D721Med (cell line): ENCODE measurements at regions not wholly inside any gene's neighbourhood (a gene's known extent, or its start where the extent isn't known, plus 50 kb on each side); places are given as distances from the start of the nearest gene placed in this dataset.

Experiments used
- DNase-seq: peaks from one replicate; pipeline ENCODE4 v3.0.0; 2011; ENCODE audit warnings: low spot score; ENCODE audit not compliant: insufficient read length
- FAIRE-seq: peaks from 2 replicates; lab custom pipeline; 2011; peaks lifted over from hg19 to GRCh38; lab: Jason Lieb, UNC
- TF ChIP-seq, protein P1 (sequence below): IDR thresholded peaks from 2 replicates; pipeline ENCODE4 v1.5.1; 2012; ENCODE audit warnings: mild to moderate bottlenecking, control low read depth; ENCODE audit not compliant: insufficient read depth; ENCODE audit errors: missing control alignments

DNA sequence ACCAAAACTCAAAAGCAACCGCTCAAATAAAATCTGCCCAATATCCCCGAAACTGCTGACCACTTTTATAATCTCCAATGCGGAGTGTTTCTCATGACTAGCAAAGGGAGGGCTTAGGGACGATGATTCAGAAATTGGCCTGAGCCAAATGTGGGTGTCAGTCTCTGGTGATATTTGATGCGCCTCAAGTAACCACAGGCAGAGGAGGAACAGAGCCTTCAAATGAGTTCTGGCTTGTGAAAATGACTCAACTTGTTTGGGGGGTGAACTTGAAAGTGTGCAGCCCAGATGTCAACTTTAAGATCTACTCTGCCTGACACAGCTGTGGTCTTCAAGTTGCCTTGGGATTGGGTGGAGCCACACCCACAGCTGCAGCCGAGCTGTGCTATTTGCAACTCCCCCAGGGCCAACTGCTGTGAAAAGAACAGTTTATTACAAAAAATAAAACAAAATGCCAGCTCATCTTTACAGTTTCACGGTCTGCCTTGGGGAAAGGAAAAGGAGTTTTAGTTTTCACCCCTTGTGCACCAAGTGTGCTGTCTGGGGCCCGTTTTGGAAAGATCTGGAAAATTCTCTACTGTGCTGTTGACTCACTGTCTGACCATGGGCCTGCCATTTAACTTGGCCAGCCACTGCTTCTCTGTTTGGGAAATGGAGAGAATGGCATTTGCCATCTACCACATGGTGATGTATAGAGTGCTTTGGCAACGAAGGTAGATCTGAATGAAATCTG lies 222.1 kb downstream of the MTX2 start:
- FAIRE-seq (no peak), DNase-seq (no peak)
- TF ChIP-seq, protein P1, sequence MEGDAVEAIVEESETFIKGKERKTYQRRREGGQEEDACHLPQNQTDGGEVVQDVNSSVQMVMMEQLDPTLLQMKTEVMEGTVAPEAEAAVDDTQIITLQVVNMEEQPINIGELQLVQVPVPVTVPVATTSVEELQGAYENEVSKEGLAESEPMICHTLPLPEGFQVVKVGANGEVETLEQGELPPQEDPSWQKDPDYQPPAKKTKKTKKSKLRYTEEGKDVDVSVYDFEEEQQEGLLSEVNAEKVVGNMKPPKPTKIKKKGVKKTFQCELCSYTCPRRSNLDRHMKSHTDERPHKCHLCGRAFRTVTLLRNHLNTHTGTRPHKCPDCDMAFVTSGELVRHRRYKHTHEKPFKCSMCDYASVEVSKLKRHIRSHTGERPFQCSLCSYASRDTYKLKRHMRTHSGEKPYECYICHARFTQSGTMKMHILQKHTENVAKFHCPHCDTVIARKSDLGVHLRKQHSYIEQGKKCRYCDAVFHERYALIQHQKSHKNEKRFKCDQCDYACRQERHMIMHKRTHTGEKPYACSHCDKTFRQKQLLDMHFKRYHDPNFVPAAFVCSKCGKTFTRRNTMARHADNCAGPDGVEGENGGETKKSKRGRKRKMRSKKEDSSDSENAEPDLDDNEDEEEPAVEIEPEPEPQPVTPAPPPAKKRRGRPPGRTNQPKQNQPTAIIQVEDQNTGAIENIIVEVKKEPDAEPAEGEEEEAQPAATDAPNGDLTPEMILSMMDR: no peak

DNA sequence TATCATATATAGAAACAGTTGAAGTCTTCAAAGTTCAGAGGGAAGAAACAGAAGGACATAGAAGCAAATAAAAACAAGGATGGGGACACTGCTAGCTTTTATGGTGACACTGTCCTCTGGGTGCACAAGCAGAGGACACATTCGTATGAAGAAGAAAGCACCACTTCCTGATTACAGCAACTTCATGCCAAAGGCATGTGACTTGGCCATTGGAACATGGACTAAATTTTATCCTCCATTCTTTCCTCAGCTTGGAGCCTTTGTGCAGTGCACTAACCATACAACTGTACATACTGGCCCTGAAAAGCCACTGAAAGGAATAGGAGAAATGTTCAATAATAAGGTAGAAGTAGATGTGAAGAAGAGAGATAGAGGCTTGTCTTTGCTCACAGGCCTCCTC lies 223.3 kb downstream of the MTX2 start:
- TF ChIP-seq, protein P1: no peak
- no peak for FAIRE-seq
- no peak for DNase-seq

GRCh38 chr2:176493226-176493825 lies 224.1 kb downstream of the MTX2 start:
- TF ChIP-seq, protein P1: no peak
- FAIRE-seq: no peak
- DNase-seq: no peak

- FAIRE-seq (no peak), DNase-seq (no peak)
- TF ChIP-seq, protein P1: no peak
Observed at GRCh38 chr2:176493909-176494308, 224.7 kb downstream of the MTX2 start.

DNA sequence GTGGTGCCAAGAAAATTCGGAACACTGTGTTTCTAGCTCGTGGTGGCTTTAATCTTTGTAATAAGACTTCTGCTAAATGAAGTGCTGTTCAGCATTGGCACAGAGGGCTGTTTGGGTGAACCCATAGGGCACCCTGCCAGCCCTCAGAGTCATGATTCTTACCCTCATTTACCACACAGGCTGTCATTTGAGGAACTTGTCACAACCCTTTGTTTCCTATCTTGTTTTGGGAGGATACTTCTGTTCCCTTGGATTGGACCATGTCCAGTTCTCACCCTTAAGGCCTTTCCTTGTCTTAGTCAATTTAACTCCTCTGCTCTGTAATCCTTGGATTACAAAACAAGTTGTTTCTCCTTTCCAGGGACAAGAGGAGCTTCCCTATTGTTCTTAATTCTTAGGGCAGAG lies 225.7 kb downstream of the MTX2 start:
- FAIRE-seq: no peak
- no peak for DNase-seq
- TF ChIP-seq, protein P1: no peak

DNA sequence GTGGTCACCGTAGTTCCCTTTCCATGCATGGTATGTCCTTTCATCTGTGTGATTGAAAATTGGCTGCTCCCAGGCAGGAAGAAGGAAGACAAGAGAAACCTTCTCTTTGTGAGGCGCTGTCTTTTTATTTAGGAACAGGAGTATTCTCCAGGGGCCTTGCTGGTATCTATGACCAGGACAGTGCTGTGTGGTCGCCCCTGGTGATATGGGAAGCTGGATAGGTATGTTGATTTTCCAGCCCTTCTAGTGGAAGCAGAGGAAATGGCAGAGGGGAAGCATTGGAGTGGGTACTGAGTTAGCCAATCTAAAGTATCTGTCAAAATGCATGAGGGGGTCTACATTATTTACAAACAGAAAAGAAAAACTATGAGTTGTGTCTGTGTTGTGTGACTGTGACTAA lies 226.6 kb downstream of the MTX2 start:
- TF ChIP-seq, protein P1: no peak
- DNase-seq (no peak), FAIRE-seq (no peak)

DNA sequence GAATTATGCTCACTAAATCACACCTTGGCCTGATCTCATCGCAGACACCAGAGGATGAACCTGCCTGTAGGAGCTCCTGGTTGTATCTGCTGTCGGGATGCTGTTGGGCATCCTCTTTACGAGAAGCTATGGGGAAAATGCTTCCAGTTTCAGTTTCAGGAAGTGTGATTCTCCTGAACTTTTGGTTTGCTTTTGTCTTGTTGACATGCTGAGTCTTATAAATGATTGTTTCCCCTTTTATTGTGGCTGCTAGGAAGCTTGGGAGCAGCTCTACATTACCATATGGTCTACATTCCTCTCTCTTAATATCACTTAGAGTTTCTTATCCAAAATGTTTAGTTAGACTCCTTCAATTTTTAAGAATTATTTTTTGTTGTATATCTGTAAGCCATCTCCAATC lies 227.5 kb downstream of the MTX2 start:
- DNase-seq: no peak
- FAIRE-seq: no peak
- TF ChIP-seq, protein P1: no peak
